T follicular helper cell (primary cell): ENCODE measurements at regions not wholly inside any gene's neighbourhood (a gene's known extent, or its start where the extent isn't known, plus 50 kb on each side); places are given as distances from the start of the nearest gene placed in this dataset.
A peak's percentile ranks its signal among the peaks of the same experiment; 100 is the strongest.

Source experiments
- DNase-seq: peaks from one replicate; pipeline ENCODE4 v3.0.0-alpha.2; 2020; ENCODE audit warnings: low read depth

DNA sequence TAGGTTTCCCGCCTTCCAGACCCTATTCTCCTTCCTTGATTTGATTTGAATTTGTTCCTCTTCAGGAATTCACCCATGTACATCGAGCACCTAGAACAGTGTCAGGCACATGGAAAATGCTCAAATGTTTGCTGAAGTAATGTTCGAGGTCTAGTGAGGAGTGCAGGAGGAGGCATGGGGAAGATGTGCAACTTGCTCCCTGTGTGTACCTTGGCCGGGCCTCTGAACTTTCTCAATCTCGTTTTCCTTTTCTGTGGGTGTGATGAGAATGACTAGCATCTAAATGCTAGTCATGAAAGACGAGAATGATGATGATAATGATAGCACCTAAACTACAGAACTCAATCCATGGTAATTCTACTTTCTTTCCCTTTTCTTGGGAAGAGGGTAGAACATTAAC is 279.1 kb upstream of the PLET1 start:
- DNase-seq, result no peak

DNA sequence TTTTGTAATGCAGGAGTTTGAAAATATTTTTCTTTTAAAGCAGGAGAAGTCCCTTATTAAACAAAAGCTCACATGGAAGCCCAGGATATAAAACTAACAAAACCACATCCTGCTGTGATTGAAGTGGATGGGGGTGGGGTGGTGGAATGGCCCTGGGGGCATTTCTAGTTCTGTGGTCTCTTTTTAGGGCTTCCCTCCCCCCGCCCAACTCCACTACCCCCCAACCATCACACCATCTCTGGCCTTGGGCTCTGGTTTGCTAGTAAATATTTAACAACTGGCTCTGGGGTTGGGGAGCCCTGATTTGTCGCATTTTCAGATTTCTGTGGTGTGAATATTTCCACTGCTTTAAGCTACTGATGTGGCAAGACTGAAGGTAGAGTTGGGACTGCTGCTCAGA is 279.6 kb upstream of the PLET1 start:
- DNase-seq, result no peak

DNA sequence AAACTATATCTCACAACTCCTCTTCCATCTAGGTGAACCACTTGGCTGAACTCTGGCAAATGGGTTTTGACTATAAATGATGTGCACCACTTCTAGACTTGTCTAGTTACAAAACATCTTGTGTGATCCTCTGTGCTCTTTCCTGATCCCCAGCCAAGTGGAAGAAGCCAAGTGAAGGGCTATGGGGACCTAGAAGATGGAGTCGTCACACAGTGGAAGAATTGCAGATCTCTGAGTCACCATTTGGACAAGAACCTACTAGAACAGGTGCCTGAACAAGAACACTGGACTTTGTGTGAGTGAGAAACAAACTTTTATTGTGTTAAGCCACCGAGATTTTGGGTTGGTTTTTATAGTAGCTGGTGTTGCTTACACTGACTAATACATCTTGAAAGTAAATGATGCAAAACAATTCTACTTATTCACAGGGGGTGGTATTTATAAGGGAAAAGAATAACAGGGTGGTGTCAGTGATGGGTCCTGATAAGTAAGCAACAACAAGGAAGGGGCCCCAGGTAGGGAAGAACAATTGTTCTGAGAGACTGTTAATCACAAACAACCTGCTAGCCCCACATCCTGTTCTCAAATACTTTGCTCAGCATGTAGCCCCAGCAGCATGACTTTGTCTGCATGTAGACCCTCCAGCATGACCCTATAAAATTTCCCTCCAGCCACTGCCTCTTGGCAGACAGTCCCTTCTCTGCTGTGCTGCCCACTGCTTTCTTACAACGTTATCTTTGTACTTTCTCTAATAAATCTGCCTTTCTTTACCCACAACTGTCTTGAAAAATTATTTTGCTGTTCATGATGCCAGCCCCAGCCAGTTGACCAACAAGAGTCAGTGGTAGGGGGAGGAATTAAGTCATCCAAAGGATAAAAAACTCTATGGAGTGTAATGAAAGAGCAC is 280.7 kb upstream of the PLET1 start:
- no peak for DNase-seq

DNA sequence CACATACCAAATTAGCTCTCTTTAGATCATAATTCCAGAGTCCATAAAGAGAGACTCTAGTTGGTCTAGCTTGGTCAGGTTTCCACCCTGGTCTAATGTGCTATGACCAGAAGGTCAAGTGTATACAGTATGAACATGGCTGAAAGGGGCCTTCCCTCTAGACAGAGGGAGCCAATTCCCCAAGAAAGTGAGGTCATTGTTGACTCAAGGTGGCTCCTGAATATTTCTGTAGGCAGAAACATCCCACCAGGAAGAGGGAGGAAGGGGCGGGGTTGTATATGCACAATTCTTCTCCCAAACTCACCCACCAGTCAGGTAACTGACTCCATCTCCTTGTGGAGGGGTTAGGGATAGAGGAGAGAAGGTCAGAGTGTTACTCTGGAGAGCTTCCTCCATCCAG is 281.8 kb upstream of the PLET1 start:
- DNase-seq, result no peak

DNA sequence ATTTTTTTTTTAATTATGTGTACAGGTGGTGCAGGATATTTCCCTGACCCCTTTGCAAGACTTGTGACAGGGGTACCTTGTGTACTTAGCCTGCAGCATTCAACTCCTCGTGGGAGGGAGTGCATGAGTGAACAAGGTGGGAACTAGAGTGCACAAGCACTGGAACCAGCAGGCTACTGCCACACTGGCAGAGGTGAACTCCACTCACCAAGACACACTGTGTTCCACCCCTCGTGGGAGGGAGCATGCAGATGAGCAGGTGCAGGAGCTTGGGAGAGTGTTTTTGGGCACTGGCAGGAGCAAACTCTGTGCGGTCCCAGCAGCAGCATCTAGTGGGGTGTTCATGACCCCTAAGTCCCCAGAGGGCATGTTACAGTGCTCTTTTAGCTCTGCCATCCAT is 282.7 kb upstream of the PLET1 start:
- no peak for DNase-seq

DNA sequence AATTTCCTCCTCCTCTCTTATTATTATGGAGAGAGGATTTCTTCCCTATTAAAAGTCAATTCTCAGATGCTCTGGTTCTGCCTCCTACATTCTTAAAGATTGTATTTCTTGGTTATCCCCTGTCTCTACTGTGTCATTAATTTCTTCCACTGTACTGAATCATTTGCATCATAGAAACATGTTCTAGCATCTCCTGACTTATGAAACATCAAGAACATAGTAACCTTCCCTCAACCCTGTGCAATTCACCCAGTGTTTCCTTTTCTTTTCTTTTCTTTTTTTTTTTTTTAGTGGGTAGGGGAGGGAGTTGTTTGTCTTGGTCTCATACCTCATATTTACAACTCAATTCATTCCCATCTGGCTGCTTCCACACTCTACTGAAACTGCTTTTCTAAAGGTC is 288.0 kb upstream of the PLET1 start:
- DNase-seq, result no peak

DNA sequence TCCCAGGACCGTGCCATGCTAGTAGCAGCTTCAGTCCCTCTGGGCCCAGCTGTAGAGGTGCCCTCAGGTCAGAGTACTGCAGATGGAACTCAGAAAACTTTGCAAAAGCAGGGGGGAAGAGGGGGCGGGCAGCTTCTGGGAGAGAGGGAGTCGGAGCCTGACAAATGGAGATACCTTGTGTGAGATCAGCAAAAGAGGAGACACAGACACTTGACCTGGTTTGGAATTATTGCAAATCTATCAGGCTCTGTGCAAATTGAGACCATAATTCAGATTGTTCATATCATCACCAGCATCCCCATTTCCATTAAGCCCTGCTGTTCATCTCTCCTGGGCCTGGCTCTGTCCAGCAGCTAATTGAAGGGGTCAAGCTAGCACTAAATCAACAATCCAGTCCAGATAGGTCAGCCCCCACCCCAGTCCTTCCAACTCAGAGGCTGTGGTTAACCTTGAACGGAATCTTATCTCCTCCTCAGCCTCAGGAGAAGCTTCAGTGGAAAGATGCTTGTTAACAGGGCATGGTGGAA is 292.6 kb upstream of the PLET1 start:
- no peak for DNase-seq

DNA sequence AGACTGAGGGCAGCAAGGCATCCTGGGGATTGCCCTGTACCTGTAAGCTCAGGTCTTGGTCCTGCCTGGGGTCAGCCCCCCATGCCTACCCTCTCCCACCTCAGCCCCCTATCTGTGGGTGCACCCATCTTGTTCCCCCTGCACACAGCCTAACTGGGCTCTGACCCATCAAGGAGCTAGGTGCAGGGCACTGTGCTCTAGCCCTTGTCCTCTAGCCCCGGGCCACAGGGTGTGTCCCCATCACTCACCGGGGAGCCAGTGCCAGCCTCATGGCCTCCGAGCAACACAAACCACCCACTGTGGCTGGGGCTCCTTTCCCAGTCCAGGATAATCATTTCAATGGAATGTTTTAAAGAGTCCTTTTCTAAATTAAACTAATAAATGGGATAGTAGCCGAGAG is 293.9 kb upstream of the PLET1 start:
- no peak for DNase-seq

DNA sequence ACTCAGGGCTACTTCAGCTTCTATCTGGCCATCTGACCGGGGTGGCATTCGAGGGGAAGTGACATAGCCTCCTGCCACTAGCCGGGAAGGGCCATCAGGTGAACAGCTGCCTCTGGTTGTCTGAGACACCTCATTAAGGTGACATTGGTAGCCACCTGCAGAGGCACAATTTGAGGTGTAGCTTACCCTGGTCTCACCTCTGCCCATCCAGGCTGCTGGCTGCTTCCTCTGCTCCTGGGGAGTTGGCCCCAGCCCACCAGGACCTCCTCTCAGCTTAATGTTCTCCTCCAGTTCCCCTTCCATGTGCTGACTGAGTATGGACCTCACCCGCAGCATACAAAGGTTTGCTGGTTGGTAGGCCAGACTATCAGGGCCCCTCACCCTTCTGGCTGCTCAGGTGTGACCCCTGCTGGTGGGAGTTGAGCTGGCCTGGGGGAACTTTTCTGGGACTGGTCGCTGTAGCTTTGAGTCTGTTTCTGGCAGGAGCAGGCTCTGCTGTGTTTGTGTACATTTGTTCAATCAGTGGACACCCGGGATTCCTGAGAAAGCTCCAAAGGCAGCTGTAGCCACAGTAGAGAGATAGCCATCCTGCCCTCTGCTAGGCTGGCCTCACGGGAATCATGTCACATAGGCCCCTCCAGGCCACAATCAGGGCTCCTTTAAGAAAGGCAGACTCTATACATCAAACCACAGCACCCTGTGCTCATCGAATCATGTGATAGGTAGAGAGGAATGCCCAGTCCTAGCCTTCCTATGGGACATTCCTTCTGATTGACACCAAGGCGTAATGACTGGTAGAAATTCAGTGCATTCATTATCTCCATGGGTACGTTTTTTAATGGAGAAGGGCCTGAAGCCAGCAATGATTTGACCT is 295.1 kb upstream of the PLET1 start:
- peak; percentile 45 for DNase-seq

DNA sequence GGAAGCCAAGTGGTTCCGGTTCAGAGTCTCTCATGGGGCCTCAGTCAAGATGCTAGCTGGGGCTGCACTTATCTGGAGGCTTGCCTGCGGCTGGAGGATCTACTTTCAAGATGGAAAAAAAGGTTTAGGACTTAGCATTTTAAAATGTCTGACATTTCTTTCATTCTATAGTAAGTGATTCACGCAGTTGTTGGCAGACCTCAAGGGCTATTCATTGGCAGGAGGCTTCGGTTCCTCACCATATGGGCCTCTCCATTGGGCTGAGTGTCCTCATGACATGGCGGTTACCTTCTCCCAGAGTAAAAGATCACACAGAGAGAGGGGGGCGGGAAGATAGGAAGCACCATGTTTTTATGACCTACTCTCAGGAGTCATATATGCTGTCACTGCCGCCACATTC is 298.0 kb upstream of the PLET1 start:
- no peak for DNase-seq

DNA sequence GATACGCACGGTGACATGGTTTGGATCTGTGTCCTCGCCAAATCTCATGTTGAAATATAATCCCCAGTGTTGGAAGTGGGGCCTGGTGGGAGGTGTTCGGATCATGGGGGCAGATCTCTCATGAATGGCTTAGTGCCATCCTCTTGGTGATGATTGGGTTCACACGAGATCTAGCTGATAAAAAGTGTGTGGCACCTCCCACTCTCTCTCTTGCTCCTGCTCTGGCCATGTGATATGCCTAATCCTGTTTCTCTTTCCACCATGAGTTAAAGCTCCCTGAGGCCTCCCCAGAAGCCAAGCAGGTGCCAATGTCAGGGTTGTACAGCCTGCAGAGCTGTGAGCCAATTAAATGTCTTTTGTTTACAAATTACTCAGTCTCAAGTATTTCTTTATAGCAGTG is 303.1 kb upstream of the PLET1 start:
- no peak for DNase-seq

DNA sequence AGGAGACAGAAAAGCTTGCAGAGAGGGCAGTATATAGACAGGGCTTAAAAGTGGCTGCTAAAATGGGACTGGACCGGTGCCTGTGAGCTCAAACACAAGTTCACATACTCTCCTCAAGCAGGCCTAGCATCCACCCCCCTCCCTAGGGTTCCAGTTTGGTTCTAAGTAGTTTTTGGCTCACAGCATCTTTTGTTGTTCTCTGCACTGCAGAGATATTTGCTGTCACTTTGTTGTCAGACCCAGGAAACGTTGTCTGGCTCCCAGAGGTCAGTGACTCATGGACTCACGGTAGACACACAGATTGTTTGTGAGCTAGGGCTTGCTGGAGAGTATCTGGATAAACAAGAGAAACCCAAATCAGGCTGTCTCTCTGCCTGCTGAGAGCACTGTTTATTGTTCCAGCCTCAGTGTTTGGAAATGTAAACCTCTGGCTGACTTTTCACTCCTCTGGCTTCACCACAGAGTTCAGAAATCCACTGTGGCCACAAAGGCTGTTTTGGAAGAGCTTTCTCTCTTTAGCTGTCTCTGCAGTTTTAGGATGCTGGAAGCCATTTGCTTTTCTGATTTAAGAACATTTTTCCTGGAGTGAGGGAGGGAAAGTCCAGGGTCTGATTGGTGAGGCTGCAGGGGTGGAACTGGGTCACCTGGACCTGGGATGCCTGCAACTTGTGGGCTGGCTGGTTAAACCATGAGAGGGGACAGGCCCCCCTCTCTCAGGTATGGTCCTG is 303.7 kb upstream of the PLET1 start:
- DNase-seq, result no peak

DNA sequence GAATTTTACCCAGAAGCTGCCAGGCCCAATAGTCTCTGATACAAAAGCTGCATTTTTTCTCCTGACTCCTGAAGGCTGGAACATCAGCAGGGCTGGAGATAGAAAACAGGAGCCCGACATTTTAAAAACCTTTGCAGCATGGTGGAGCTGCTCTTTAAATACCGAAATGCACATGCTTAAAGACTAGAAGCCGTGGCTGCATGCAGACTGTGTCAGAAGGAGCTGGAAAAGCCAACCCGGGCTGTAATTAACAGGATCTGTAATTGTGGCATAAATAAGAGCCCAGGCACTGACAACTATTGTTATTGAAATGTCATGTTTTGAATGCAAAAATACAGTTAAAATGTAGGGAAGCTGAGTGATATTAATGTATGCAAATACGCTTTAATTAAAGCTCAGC is 304.9 kb upstream of the PLET1 start:
- no peak for DNase-seq

DNA sequence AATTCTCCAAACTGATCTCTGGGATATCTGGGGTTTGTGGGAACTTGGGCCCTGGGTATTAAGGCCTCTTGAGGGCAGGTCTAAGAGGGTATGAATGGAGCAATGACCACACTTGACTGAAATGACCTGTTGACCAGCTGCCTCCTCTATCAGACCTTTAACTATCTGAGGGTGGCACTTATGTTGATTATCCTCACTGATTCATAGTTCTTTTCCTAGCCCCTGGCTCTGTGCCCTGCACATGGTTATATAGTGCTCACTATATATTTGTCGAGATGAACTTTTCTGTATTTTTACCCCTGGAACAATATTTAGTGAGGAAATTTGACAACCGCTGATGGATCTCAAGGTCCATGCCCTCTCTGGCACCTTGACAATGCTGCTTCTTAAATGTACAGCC is 305.5 kb upstream of the PLET1 start:
- DNase-seq, result no peak

DNA sequence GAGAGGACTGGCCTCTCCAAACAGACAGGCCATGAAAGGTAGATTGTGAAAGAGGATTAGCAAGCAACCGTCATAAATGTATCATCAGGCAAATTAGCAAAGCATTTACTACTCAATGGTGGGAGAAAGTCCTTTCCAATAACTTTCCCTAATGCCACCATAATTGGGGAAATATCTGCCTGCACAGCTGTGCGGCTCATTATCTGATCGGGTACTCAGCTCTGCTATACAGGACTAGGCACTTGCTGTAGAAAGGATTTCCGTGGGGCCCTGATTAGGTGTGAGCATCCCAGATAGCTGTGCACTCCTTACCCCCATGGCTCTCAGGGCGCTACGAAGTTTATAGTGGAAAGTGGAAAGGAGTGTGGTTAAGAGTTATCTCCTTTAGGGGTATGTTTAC is 309.7 kb upstream of the PLET1 start:
- DNase-seq, result no peak

DNA sequence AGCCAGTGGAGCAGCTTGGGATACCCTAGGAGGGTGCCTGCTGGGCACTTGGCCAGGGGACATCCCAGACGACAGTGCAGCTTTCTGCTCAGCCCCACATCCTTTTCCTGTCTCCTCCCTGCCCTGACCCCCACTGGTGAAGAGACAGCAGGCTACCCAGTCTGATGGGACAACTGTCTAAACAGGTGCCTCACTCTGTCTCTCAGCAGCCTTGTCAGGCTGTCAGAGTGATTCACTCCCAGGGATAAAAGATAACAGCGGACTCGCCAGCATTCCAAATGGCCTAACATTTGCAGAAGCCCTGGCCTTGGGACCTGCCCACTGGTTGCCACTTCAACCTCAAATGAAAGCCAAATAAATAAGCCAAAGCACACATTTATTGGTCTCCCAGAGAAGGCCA is 318.6 kb upstream of the PLET1 start:
- DNase-seq, result no peak

DNA sequence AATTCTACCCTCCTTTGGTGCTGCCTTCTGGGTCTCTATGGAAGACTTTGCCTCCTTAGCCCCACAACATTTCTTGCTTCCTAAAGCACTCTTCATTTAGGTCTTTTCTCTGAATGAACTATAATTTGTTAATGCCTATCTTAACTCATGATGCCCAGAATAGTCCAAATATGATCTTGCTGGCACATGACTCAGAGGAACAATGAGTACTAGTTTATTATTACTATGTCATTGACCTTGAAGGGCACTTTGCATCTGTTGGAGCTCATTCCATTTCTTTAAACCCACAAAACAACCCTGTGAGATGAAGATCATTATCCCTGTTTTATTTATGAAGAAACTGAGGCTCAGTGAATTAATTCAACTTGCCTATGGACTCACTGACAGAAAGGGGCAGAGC is 320.2 kb upstream of the PLET1 start:
- DNase-seq, result no peak

DNA sequence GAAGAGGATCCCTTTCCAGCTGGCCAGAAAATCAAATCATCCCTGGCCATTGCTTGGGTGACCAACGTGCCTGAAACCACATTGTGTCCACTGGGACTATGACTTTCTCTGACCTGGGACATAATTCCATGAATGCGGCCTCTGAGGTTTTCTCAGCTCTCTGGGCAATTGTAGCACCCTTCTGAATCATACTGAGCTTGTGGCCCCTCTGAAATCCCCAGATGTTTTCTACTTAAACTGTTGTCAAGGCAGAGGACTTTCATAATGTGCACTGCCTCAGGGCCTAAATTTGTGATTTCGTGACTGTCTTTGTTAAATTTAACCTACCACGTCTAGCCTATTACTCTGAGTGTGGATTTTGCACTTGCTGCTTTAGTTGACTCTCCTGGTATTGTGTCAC is 321.1 kb upstream of the PLET1 start:
- DNase-seq, result no peak

DNA sequence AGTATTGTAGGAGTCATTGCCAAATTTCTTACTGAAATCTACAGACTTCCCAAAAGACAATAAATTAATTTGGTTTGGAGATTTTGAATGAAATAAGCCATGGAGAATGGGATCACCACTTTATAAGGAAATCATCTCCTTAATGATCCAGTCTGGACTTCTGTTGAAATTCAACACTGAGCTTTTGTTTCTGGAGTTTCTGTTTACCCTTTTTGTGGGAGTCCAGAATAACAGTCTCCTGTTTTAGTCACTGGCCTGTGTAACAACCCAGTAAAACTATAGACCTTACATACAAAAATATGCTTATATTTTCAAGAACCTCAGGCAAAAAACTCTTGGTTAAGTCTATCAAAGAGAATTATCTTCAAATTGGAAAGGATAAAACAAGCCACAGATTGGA is 321.7 kb upstream of the PLET1 start:
- no peak for DNase-seq

DNA sequence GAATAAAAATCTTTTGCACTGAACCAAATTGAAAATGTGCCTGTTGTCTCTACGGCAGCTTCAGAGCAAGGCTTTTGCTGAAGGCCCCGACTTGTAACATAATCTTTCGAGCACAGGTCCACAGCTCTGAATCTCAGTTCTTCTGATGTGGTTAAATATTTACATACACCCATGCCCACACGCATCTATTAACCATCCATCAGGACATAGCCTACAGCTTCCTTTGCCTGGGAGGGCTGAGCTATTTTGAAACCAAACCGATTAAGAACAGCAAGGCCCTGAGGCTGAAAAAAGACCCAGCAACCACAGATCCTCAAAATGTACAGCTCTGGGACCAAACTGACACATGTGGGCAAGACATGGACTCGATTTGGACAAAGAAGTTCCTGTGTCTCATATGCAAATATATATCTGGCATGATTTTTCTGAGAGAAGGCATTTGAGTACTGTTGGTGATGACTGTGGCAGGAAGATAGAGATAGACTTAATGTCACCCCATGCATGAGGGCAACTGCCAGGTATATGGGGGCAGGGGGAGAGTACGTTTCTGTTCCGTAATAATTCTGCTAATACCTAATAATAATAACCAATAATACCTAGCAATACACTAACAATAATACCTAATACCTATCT is 322.7 kb upstream of the PLET1 start:
- no peak for DNase-seq

DNA sequence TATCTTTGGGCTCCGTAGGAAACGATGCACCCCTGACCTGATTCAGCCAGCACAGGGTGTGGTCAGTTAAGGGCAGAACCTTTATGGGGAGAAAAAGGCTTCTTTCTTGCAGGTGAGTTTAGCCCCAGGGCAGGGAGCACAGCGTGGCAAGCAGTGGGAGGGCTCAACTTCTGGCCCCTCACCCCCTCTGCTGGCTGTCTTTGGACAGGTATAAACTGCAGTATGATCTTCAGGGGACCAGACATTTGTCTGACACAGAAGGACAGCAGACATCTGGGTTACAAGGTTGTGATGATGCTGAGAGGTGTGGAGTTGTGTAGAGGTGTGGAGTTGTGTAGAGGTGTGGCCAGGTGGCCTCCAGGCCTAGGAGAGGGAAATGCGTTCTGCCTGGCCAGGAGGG is 324.0 kb upstream of the PLET1 start:
- no peak for DNase-seq

DNA sequence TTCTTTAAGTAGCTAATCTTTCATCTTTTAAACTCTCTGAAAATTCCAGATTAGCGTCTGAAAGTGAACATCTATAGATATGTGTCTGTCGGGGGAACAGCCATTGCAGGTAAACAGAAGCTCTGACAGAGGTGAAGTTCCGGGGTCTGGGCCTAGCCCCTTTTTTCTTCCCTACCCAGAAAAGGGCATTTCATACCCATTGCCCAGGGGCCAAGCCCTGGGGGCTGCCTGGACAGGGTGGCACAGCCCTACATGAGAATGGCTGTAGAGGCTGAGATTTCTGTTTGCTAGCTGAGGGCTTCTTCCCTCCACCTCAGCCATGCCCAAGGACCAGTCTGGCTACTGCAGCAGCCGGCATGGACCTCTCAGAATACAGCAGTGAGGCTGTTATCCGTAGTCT is 327.0 kb upstream of the PLET1 start:
- DNase-seq, result no peak
